ENCODE measurements at regions not wholly inside any gene's neighbourhood (a gene's known extent, or its start where the extent isn't known, plus 50 kb on each side); places are given as distances from the start of the nearest gene placed in this dataset.

- H3K9me3 ChIP-seq (ENCODE audit: control insufficient read depth in 1 of 2, low read length in 2 of 2): peaks cover 0 to 11% of the 10 kb centered on the region in 2 donors
- no peaks in the 10 kb centered on the region for H3K36me3 ChIP-seq (ENCODE audit: control insufficient read depth in 1 of 2, insufficient read depth in 2 of 2, low read length in 2 of 2)
- no peak overlapping the region for H3K4me3 ChIP-seq (ENCODE audit: low read depth in 1 of 2, low read length in 2 of 2)
- no peaks in the 10 kb centered on the region for H3K4me1 ChIP-seq (ENCODE audit: control insufficient read depth in 1 of 2, insufficient read depth in 2 of 2, low read length in 2 of 2)
- no peaks in the 10 kb centered on the region for H3K27me3 ChIP-seq (ENCODE audit: low read depth, low read length)
- no peak overlapping the region for H3K27ac ChIP-seq (ENCODE audit: low read length)
Measured at GRCh38 chr22:49290711-49291110, 537.0 kb downstream of the BRD1 start.

GRCh38 chr22:49289822-49290679, 537.6 kb downstream of the BRD1 start:
- H3K9me3 ChIP-seq (ENCODE audit: control insufficient read depth in 1 of 2, low read length in 2 of 2): peaks cover 0 to 11% of the 10 kb centered on the region in 2 donors
- H3K36me3 ChIP-seq (ENCODE audit: control insufficient read depth in 1 of 2, insufficient read depth in 2 of 2, low read length in 2 of 2): no peaks in the 10 kb centered on the region
- no peak overlapping the region for H3K27ac ChIP-seq (ENCODE audit: low read length)
- no peak overlapping the region for H3K4me3 ChIP-seq (ENCODE audit: low read depth in 1 of 2, low read length in 2 of 2)
- H3K27me3 ChIP-seq (ENCODE audit: low read depth, low read length): no peaks in the 10 kb centered on the region
- H3K4me1 ChIP-seq (ENCODE audit: control insufficient read depth in 1 of 2, insufficient read depth in 2 of 2, low read length in 2 of 2): no peaks in the 10 kb centered on the region

GRCh38 chr22:49286181-49286760, 541.4 kb downstream of the BRD1 start:
- Histone ChIP-seq H3K27ac (ENCODE audit: low read length) (no peak overlapping the region), H3K4me3 (ENCODE audit: low read depth in 1 of 2, low read length in 2 of 2) (no peak overlapping the region), H3K27me3 (ENCODE audit: low read depth, low read length) (no peaks in the 10 kb centered on the region), H3K9me3 (ENCODE audit: control insufficient read depth in 1 of 2, low read length in 2 of 2) (no peaks in the 10 kb centered on the region), H3K36me3 (ENCODE audit: control insufficient read depth in 1 of 2, insufficient read depth in 2 of 2, low read length in 2 of 2) (no peaks in the 10 kb centered on the region), H3K4me1 (ENCODE audit: control insufficient read depth in 1 of 2, insufficient read depth in 2 of 2, low read length in 2 of 2) (no peaks in the 10 kb centered on the region)

- no peaks in the 10 kb centered on the region for H3K36me3 ChIP-seq (ENCODE audit: control insufficient read depth in 1 of 2, insufficient read depth in 2 of 2, low read length in 2 of 2)
- H3K9me3 ChIP-seq (ENCODE audit: control insufficient read depth in 1 of 2, low read length in 2 of 2): peaks cover 0 to 5% of the 10 kb centered on the region in 2 donors
- H3K27ac ChIP-seq (ENCODE audit: low read length): no peak overlapping the region
- H3K4me3 ChIP-seq (ENCODE audit: low read depth in 1 of 2, low read length in 2 of 2): no peak overlapping the region
- no peaks in the 10 kb centered on the region for H3K4me1 ChIP-seq (ENCODE audit: control insufficient read depth in 1 of 2, insufficient read depth in 2 of 2, low read length in 2 of 2)
- H3K27me3 ChIP-seq (ENCODE audit: low read depth, low read length): no peaks in the 10 kb centered on the region
Measured at GRCh38 chr22:49284931-49285330, 542.7 kb downstream of the BRD1 start.

GRCh38 chr22:49284056-49284784, 543.5 kb downstream of the BRD1 start:
- H3K4me3 ChIP-seq (ENCODE audit: low read depth in 1 of 2, low read length in 2 of 2): no peak overlapping the region
- H3K9me3 ChIP-seq (ENCODE audit: control insufficient read depth in 1 of 2, low read length in 2 of 2): peaks cover 0 to 5% of the 10 kb centered on the region in 2 donors
- H3K27me3 ChIP-seq (ENCODE audit: low read depth, low read length): no peaks in the 10 kb centered on the region
- H3K27ac ChIP-seq (ENCODE audit: low read length): no peak overlapping the region
- no peaks in the 10 kb centered on the region for H3K4me1 ChIP-seq (ENCODE audit: control insufficient read depth in 1 of 2, insufficient read depth in 2 of 2, low read length in 2 of 2)
- no peaks in the 10 kb centered on the region for H3K36me3 ChIP-seq (ENCODE audit: control insufficient read depth in 1 of 2, insufficient read depth in 2 of 2, low read length in 2 of 2)

GRCh38 chr22:49282596-49282995, 545.1 kb downstream of the BRD1 start:
- Histone ChIP-seq H3K27ac (ENCODE audit: low read length) (no peak overlapping the region), H3K4me1 (ENCODE audit: control insufficient read depth in 1 of 2, insufficient read depth in 2 of 2, low read length in 2 of 2) (no peaks in the 10 kb centered on the region), H3K27me3 (ENCODE audit: low read depth, low read length) (no peaks in the 10 kb centered on the region), H3K4me3 (ENCODE audit: low read depth in 1 of 2, low read length in 2 of 2) (no peak overlapping the region), H3K36me3 (ENCODE audit: control insufficient read depth in 1 of 2, insufficient read depth in 2 of 2, low read length in 2 of 2) (no peaks in the 10 kb centered on the region), H3K9me3 (ENCODE audit: control insufficient read depth in 1 of 2, low read length in 2 of 2) (peaks cover 0 to 5% of the 10 kb centered on the region in 2 donors)

- H3K4me3 ChIP-seq (ENCODE audit: low read depth in 1 of 2, low read length in 2 of 2): no peak overlapping the region
- H3K27me3 ChIP-seq (ENCODE audit: low read depth, low read length): no peaks in the 10 kb centered on the region
- H3K4me1 ChIP-seq (ENCODE audit: control insufficient read depth in 1 of 2, insufficient read depth in 2 of 2, low read length in 2 of 2): no peaks in the 10 kb centered on the region
- peaks cover 0 to 5% of the 10 kb centered on the region in 2 donors for H3K9me3 ChIP-seq (ENCODE audit: control insufficient read depth in 1 of 2, low read length in 2 of 2)
- no peaks in the 10 kb centered on the region for H3K36me3 ChIP-seq (ENCODE audit: control insufficient read depth in 1 of 2, insufficient read depth in 2 of 2, low read length in 2 of 2)
- H3K27ac ChIP-seq (ENCODE audit: low read length): no peak overlapping the region
Measured at GRCh38 chr22:49281467-49282340, 546.0 kb downstream of the BRD1 start.

GRCh38 chr22:49278340-49278739, 549.3 kb downstream of the BRD1 start:
- H3K4me1 ChIP-seq (ENCODE audit: control insufficient read depth in 1 of 2, insufficient read depth in 2 of 2, low read length in 2 of 2): no peaks in the 10 kb centered on the region
- no peaks in the 10 kb centered on the region for H3K27me3 ChIP-seq (ENCODE audit: low read depth, low read length)
- no peak overlapping the region for H3K4me3 ChIP-seq (ENCODE audit: low read depth in 1 of 2, low read length in 2 of 2)
- H3K9me3 ChIP-seq (ENCODE audit: control insufficient read depth in 1 of 2, low read length in 2 of 2): peaks cover 0 to 5% of the 10 kb centered on the region in 2 donors
- H3K27ac ChIP-seq (ENCODE audit: low read length): no peak overlapping the region
- no peaks in the 10 kb centered on the region for H3K36me3 ChIP-seq (ENCODE audit: control insufficient read depth in 1 of 2, insufficient read depth in 2 of 2, low read length in 2 of 2)

- Histone ChIP-seq H3K9me3 (ENCODE audit: control insufficient read depth in 1 of 2, low read length in 2 of 2) (peaks cover 0 to 5% of the 10 kb centered on the region in 2 donors), H3K4me1 (ENCODE audit: control insufficient read depth in 1 of 2, insufficient read depth in 2 of 2, low read length in 2 of 2) (no peaks in the 10 kb centered on the region), H3K27me3 (ENCODE audit: low read depth, low read length) (peaks cover 4% of the 10 kb centered on the region), H3K36me3 (ENCODE audit: control insufficient read depth in 1 of 2, insufficient read depth in 2 of 2, low read length in 2 of 2) (no peaks in the 10 kb centered on the region), H3K4me3 (ENCODE audit: low read depth in 1 of 2, low read length in 2 of 2) (no peak overlapping the region), H3K27ac (ENCODE audit: low read length) (no peak overlapping the region)
Measured at GRCh38 chr22:49276567-49276966, 551.1 kb downstream of the BRD1 start.

GRCh38 chr22:49274754-49275380, 552.8 kb downstream of the BRD1 start:
- Histone ChIP-seq H3K27me3 (ENCODE audit: low read depth, low read length) (peaks cover 5% of the 10 kb centered on the region), H3K27ac (ENCODE audit: low read length) (no peak overlapping the region), H3K4me3 (ENCODE audit: low read depth in 1 of 2, low read length in 2 of 2) (no peak overlapping the region), H3K4me1 (ENCODE audit: control insufficient read depth in 1 of 2, insufficient read depth in 2 of 2, low read length in 2 of 2) (no peaks in the 10 kb centered on the region), H3K36me3 (ENCODE audit: control insufficient read depth in 1 of 2, insufficient read depth in 2 of 2, low read length in 2 of 2) (no peaks in the 10 kb centered on the region), H3K9me3 (ENCODE audit: control insufficient read depth in 1 of 2, low read length in 2 of 2) (no peaks in the 10 kb centered on the region)

All from muscle layer of duodenum (tissue), 2 donors.